ENCODE measurements at regions not wholly inside any gene's neighbourhood (a gene's known extent, or its start where the extent isn't known, plus 50 kb on each side); places are given as distances from the start of the nearest gene placed in this dataset.

- H3K27ac Mint-ChIP-seq, result no peak overlapping the region
- ChIA-PET POLR2A (no interaction called here), CTCF (no interaction called here)
- H3K9me3 Mint-ChIP-seq, result peaks cover 0 to 11% (median 4%) of the 10 kb centered on the region in 11 donors
- no peaks in the 10 kb centered on the region for H3K36me3 ChIP-seq (ENCODE audit: control insufficient read depth in 2 of 3, insufficient read depth in 3 of 3, low read length in 3 of 3)
- no peaks in the 10 kb centered on the region for H3K4me1 Mint-ChIP-seq
- H3K4me1 ChIP-seq (ENCODE audit: control insufficient read depth in 2 of 2, insufficient read depth in 2 of 2, low read length in 2 of 2), result no peaks in the 10 kb centered on the region
- H3K27me3 ChIP-seq (ENCODE audit: control insufficient read depth in 2 of 2, insufficient read depth in 2 of 2, low read length in 2 of 2), result no peaks in the 10 kb centered on the region
- intact Hi-C loops (cut with micrococcal nuclease), result no loop called here
- ATAC-seq, result no peak
- H3K9me3 ChIP-seq (ENCODE audit: control insufficient read depth in 2 of 3, low read length in 3 of 3), result no peaks in the 10 kb centered on the region
- peaks cover 0 to 17% (median 4%) of the 10 kb centered on the region in 5 donors for H3K27me3 Mint-ChIP-seq
- H3K27ac ChIP-seq (ENCODE audit: low read depth, low read length), result no peak overlapping the region
- no peaks in the 10 kb centered on the region for H3K36me3 Mint-ChIP-seq
- DNase-seq, result no peak
- no peak overlapping the region for H3K4me3 Mint-ChIP-seq
- H3K4me3 ChIP-seq (ENCODE audit: low read length), result no peak overlapping the region
Measured at GRCh38 chr2:221334481-221335218, 237.5 kb downstream of the EPHA4 start.

GRCh38 chr2:221335219-221335752, 236.8 kb downstream of the EPHA4 start:
- ATAC-seq, result no peak
- ChIA-PET CTCF (no interaction called here), POLR2A (no interaction called here)
- intact Hi-C loops (cut with micrococcal nuclease), result no loop called here
- Histone ChIP-seq H3K27me3 (ENCODE audit: control insufficient read depth in 2 of 2, insufficient read depth in 2 of 2, low read length in 2 of 2) (no peaks in the 10 kb centered on the region), H3K36me3 (ENCODE audit: control insufficient read depth in 2 of 3, insufficient read depth in 3 of 3, low read length in 3 of 3) (no peaks in the 10 kb centered on the region), H3K4me3 (ENCODE audit: low read length) (no peak overlapping the region), H3K27ac (ENCODE audit: low read depth, low read length) (no peak overlapping the region), H3K4me1 (ENCODE audit: control insufficient read depth in 2 of 2, insufficient read depth in 2 of 2, low read length in 2 of 2) (no peaks in the 10 kb centered on the region), H3K9me3 (ENCODE audit: control insufficient read depth in 2 of 3, low read length in 3 of 3) (no peaks in the 10 kb centered on the region)
- no peak overlapping the region for H3K4me3 Mint-ChIP-seq
- H3K27me3 Mint-ChIP-seq, result peaks cover 0 to 17% (median 4%) of the 10 kb centered on the region in 5 donors
- H3K27ac Mint-ChIP-seq, result no peak overlapping the region
- peaks cover 0 to 11% (median 4%) of the 10 kb centered on the region in 11 donors for H3K9me3 Mint-ChIP-seq
- no peaks in the 10 kb centered on the region for H3K36me3 Mint-ChIP-seq
- no peaks in the 10 kb centered on the region for H3K4me1 Mint-ChIP-seq
- DNase-seq, result no peak

- Mint-ChIP-seq H3K4me1 (no peaks in the 10 kb centered on the region), H3K9me3 (peaks cover 0 to 6% (median 1%) of the 10 kb centered on the region in 11 donors), H3K36me3 (no peaks in the 10 kb centered on the region), H3K27me3 (peaks cover 0 to 17% (median 4%) of the 10 kb centered on the region in 5 donors), H3K4me3 (no peak overlapping the region), H3K27ac (no peak overlapping the region)
- POLR2A ChIA-PET, result no interaction called here
- DNase-seq (no peak), ATAC-seq (no peak)
- Histone ChIP-seq H3K27ac (ENCODE audit: low read depth, low read length) (no peak overlapping the region), H3K36me3 (ENCODE audit: control insufficient read depth in 2 of 3, insufficient read depth in 3 of 3, low read length in 3 of 3) (no peaks in the 10 kb centered on the region), H3K4me3 (ENCODE audit: low read length) (no peak overlapping the region), H3K4me1 (ENCODE audit: control insufficient read depth in 2 of 2, insufficient read depth in 2 of 2, low read length in 2 of 2) (no peaks in the 10 kb centered on the region), H3K9me3 (ENCODE audit: control insufficient read depth in 2 of 3, low read length in 3 of 3) (no peaks in the 10 kb centered on the region), H3K27me3 (ENCODE audit: control insufficient read depth in 2 of 2, insufficient read depth in 2 of 2, low read length in 2 of 2) (no peaks in the 10 kb centered on the region)
- CTCF ChIA-PET, result no interaction called here
- intact Hi-C loops (cut with micrococcal nuclease), result no loop called here
Measured at GRCh38 chr2:221336967-221337366, 235.1 kb downstream of the EPHA4 start.

GRCh38 chr2:221337957-221338685, 234.0 kb downstream of the EPHA4 start:
- no peaks in the 10 kb centered on the region for H3K27me3 ChIP-seq (ENCODE audit: control insufficient read depth in 2 of 2, insufficient read depth in 2 of 2, low read length in 2 of 2)

GRCh38 chr2:221342388-221342787, 229.7 kb downstream of the EPHA4 start:
- H3K4me3 ChIP-seq (ENCODE audit: low read length), result no peak overlapping the region
- H3K27me3 Mint-ChIP-seq, result peaks cover 0 to 9% (median 0%) of the 10 kb centered on the region in 5 donors

More at GRCh38 chr2:221337957-221338685, 234.0 kb downstream of the EPHA4 start:
- Histone ChIP-seq H3K4me1 (ENCODE audit: control insufficient read depth in 2 of 2, insufficient read depth in 2 of 2, low read length in 2 of 2) (no peaks in the 10 kb centered on the region), H3K9me3 (ENCODE audit: control insufficient read depth in 2 of 3, low read length in 3 of 3) (no peaks in the 10 kb centered on the region), H3K36me3 (ENCODE audit: control insufficient read depth in 2 of 3, insufficient read depth in 3 of 3, low read length in 3 of 3) (no peaks in the 10 kb centered on the region), H3K4me3 (ENCODE audit: low read length) (no peak overlapping the region), H3K27ac (ENCODE audit: low read depth, low read length) (no peak overlapping the region)
- H3K4me1 Mint-ChIP-seq, result no peaks in the 10 kb centered on the region
- peaks cover 0 to 6% (median 0%) of the 10 kb centered on the region in 11 donors for H3K9me3 Mint-ChIP-seq
- H3K36me3 Mint-ChIP-seq, result no peaks in the 10 kb centered on the region
- DNase-seq, result no peak
- no peak for ATAC-seq
- ChIA-PET CTCF (no interaction called here), POLR2A (no interaction called here)
- peaks cover 0 to 17% (median 3%) of the 10 kb centered on the region in 5 donors for H3K27me3 Mint-ChIP-seq
- H3K4me3 Mint-ChIP-seq, result no peak overlapping the region
- intact Hi-C loops (cut with micrococcal nuclease), result no loop called here
- H3K27ac Mint-ChIP-seq, result no peak overlapping the region

GRCh38 chr2:221343524-221343923, 228.6 kb downstream of the EPHA4 start:
- no peaks in the 10 kb centered on the region for H3K36me3 ChIP-seq (ENCODE audit: control insufficient read depth in 2 of 3, insufficient read depth in 3 of 3, low read length in 3 of 3)
- no peak for ATAC-seq
- no peak overlapping the region for H3K4me3 ChIP-seq (ENCODE audit: low read length)
- H3K4me3 Mint-ChIP-seq, result no peak overlapping the region
- CTCF ChIA-PET, result no interaction called here
- H3K27ac Mint-ChIP-seq, result peak overlapping the region in 1 of 9 donors; percentile 15
- POLR2A ChIA-PET, result no interaction called here
- no peaks in the 10 kb centered on the region for H3K9me3 ChIP-seq (ENCODE audit: control insufficient read depth in 2 of 3, low read length in 3 of 3)
- H3K36me3 Mint-ChIP-seq, result no peaks in the 10 kb centered on the region
- intact Hi-C loops (cut with micrococcal nuclease), result loop anchor here in 1 of 2 donors (5.0 kb wide), 1 partner anchor 229 kb away; the partner anchor contains the start of gene EPHA4
- H3K4me1 Mint-ChIP-seq, result no peaks in the 10 kb centered on the region
- peaks cover 0 to 10% (median 6%) of the 10 kb centered on the region in 5 donors for H3K27me3 Mint-ChIP-seq
- no peak overlapping the region for H3K27ac ChIP-seq (ENCODE audit: low read depth, low read length)
- no peaks in the 10 kb centered on the region for H3K9me3 Mint-ChIP-seq
- no peaks in the 10 kb centered on the region for H3K4me1 ChIP-seq (ENCODE audit: control insufficient read depth in 2 of 2, insufficient read depth in 2 of 2, low read length in 2 of 2)
- no peaks in the 10 kb centered on the region for H3K27me3 ChIP-seq (ENCODE audit: control insufficient read depth in 2 of 2, insufficient read depth in 2 of 2, low read length in 2 of 2)
- DNase-seq, result no peak

More at GRCh38 chr2:221342388-221342787, 229.7 kb downstream of the EPHA4 start:
- ChIA-PET POLR2A (interaction anchor here (0.6 kb wide), 1 partner anchor 67 kb away, joined by 3 read pairs; no protein-coding TSS in a partner anchor), CTCF (no interaction called here)
- H3K4me1 ChIP-seq (ENCODE audit: control insufficient read depth in 2 of 2, insufficient read depth in 2 of 2, low read length in 2 of 2), result no peaks in the 10 kb centered on the region
- H3K27me3 ChIP-seq (ENCODE audit: control insufficient read depth in 2 of 2, insufficient read depth in 2 of 2, low read length in 2 of 2), result no peaks in the 10 kb centered on the region
- no peak for DNase-seq
- intact Hi-C loops (cut with micrococcal nuclease), result loop anchor here in 1 of 2 donors (5.0 kb wide), 1 partner anchor 230 kb away; the partner anchor contains the start of gene EPHA4
- no peaks in the 10 kb centered on the region for H3K36me3 ChIP-seq (ENCODE audit: control insufficient read depth in 2 of 3, insufficient read depth in 3 of 3, low read length in 3 of 3)
- H3K36me3 Mint-ChIP-seq, result no peaks in the 10 kb centered on the region
- no peaks in the 10 kb centered on the region for H3K4me1 Mint-ChIP-seq
- H3K27ac Mint-ChIP-seq, result no peak overlapping the region
- H3K9me3 Mint-ChIP-seq, result no peaks in the 10 kb centered on the region
- no peak overlapping the region for H3K27ac ChIP-seq (ENCODE audit: low read depth, low read length)
- no peak overlapping the region for H3K4me3 Mint-ChIP-seq
- ATAC-seq, result no peak
- H3K9me3 ChIP-seq (ENCODE audit: control insufficient read depth in 2 of 3, low read length in 3 of 3), result no peaks in the 10 kb centered on the region
